ENCODE measurements at regions not wholly inside any gene's neighbourhood (a gene's known extent, or its start where the extent isn't known, plus 50 kb on each side); places are given as distances from the start of the nearest gene placed in this dataset.

DNA sequence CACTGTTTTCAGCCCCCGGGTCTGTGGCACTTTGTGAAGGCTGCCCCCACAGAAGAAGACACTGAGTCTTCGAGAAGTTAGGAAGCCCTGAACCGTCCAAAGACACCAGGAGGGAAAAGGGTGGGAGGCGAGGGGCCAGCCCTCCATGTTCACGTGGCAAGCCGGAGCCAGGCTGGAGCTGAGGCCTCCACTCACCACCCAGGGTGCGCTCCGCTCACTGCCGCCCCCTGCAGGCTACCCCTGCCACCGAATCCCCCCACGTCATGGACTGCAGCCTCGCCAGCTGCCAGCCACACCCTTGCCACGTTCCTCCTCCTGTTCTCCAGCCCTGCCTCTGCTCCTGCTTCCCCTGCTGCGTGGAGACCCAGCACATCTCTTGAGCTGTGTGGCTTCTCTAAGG, 59.0 kb upstream of the EN2 start:
- TF ChIP-seq POLR2A (IDR thresholded peaks at IDR 0.05; ENCODE audit: low read depth, low read length) (no peak), HCFC1 (IDR thresholded peaks at IDR 0.05; ENCODE audit: low read length) (no peak), SP1 (IDR thresholded peaks at IDR 0.05; ENCODE audit: low read depth, low read length) (no peak)
- TF ChIP-seq, protein P1, sequence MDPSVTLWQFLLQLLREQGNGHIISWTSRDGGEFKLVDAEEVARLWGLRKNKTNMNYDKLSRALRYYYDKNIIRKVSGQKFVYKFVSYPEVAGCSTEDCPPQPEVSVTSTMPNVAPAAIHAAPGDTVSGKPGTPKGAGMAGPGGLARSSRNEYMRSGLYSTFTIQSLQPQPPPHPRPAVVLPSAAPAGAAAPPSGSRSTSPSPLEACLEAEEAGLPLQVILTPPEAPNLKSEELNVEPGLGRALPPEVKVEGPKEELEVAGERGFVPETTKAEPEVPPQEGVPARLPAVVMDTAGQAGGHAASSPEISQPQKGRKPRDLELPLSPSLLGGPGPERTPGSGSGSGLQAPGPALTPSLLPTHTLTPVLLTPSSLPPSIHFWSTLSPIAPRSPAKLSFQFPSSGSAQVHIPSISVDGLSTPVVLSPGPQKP (IDR thresholded peaks at IDR 0.05; ENCODE audit: low read depth, low read length) = no peak
- TF ChIP-seq, protein P2, sequence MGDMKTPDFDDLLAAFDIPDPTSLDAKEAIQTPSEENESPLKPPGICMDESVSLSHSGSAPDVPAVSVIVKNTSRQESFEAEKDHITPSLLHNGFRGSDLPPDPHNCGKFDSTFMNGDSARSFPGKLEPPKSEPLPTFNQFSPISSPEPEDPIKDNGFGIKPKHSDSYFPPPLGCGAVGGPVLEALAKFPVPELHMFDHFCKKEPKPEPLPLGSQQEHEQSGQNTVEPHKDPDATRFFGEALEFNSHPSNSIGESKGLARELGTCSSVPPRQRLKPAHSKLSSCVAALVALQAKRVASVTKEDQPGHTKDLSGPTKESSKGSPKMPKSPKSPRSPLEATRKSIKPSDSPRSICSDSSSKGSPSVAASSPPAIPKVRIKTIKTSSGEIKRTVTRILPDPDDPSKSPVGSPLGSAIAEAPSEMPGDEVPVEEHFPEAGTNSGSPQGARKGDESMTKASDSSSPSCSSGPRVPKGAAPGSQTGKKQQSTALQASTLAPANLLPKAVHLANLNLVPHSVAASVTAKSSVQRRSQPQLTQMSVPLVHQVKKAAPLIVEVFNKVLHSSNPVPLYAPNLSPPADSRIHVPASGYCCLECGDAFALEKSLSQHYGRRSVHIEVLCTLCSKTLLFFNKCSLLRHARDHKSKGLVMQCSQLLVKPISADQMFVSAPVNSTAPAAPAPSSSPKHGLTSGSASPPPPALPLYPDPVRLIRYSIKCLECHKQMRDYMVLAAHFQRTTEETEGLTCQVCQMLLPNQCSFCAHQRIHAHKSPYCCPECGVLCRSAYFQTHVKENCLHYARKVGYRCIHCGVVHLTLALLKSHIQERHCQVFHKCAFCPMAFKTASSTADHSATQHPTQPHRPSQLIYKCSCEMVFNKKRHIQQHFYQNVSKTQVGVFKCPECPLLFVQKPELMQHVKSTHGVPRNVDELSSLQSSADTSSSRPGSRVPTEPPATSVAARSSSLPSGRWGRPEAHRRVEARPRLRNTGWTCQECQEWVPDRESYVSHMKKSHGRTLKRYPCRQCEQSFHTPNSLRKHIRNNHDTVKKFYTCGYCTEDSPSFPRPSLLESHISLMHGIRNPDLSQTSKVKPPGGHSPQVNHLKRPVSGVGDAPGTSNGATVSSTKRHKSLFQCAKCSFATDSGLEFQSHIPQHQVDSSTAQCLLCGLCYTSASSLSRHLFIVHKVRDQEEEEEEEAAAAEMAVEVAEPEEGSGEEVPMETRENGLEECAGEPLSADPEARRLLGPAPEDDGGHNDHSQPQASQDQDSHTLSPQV (IDR thresholded peaks at IDR 0.05) = no peak
- TF ChIP-seq, protein P3, sequence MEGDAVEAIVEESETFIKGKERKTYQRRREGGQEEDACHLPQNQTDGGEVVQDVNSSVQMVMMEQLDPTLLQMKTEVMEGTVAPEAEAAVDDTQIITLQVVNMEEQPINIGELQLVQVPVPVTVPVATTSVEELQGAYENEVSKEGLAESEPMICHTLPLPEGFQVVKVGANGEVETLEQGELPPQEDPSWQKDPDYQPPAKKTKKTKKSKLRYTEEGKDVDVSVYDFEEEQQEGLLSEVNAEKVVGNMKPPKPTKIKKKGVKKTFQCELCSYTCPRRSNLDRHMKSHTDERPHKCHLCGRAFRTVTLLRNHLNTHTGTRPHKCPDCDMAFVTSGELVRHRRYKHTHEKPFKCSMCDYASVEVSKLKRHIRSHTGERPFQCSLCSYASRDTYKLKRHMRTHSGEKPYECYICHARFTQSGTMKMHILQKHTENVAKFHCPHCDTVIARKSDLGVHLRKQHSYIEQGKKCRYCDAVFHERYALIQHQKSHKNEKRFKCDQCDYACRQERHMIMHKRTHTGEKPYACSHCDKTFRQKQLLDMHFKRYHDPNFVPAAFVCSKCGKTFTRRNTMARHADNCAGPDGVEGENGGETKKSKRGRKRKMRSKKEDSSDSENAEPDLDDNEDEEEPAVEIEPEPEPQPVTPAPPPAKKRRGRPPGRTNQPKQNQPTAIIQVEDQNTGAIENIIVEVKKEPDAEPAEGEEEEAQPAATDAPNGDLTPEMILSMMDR (IDR thresholded peaks at IDR 0.05 in 2 of 3, conservative IDR thresholded peaks at IDR 0.05 in 1 of 3; ENCODE audit: control insufficient read depth in 2 of 3, extremely low read depth in 1 of 3, insufficient read depth in 1 of 3, low read depth in 3 of 3, low read length in 3 of 3) = peak; percentile 6 to 30 (median 25); a peak in 2 of 6 replicates
- TF ChIP-seq, protein P4, sequence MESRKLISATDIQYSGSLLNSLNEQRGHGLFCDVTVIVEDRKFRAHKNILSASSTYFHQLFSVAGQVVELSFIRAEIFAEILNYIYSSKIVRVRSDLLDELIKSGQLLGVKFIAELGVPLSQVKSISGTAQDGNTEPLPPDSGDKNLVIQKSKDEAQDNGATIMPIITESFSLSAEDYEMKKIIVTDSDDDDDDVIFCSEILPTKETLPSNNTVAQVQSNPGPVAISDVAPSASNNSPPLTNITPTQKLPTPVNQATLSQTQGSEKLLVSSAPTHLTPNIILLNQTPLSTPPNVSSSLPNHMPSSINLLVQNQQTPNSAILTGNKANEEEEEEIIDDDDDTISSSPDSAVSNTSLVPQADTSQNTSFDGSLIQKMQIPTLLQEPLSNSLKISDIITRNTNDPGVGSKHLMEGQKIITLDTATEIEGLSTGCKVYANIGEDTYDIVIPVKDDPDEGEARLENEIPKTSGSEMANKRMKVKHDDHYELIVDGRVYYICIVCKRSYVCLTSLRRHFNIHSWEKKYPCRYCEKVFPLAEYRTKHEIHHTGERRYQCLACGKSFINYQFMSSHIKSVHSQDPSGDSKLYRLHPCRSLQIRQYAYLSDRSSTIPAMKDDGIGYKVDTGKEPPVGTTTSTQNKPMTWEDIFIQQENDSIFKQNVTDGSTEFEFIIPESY (IDR thresholded peaks at IDR 0.05) = no peak
- TF ChIP-seq, protein P5, sequence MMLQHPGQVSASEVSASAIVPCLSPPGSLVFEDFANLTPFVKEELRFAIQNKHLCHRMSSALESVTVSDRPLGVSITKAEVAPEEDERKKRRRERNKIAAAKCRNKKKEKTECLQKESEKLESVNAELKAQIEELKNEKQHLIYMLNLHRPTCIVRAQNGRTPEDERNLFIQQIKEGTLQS (IDR thresholded peaks at IDR 0.05; ENCODE audit: borderline replicate concordance, extremely low read depth, low read depth, low read length) = no peak
